HG02642 (cell line): ENCODE measurements at regions not wholly inside any gene's neighbourhood (a gene's known extent, or its start where the extent isn't known, plus 50 kb on each side); places are given as distances from the start of the nearest gene placed in this dataset.

Experiments
- ATAC-seq: cut with Tn5 transposase; IDR thresholded peaks from one replicate; pipeline ENCODE4 v1.9.1; 2021; ENCODE audit warnings: mild to moderate bottlenecking; ENCODE audit not compliant: unreplicated experiment, poor library complexity

DNA sequence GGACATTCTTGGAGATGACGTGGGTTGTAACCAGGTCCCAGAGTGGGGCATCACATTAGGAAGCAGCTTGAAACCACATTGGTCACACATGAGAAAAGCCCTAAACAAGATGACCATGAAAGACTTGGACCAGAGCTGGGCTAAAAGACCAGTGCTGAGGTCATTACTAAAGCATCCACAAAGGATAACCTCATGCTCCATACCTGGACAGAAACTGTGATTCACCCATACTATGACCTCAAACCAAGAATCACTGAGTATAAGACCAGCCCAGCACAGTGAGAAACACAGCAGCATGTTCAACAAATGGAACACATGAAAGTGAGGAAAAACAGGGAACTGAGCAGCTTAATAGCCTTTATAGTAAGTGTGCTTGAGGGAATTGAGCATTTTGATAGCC is 635.5 kb upstream of the NETO1 start:
- ATAC-seq = no peak

DNA sequence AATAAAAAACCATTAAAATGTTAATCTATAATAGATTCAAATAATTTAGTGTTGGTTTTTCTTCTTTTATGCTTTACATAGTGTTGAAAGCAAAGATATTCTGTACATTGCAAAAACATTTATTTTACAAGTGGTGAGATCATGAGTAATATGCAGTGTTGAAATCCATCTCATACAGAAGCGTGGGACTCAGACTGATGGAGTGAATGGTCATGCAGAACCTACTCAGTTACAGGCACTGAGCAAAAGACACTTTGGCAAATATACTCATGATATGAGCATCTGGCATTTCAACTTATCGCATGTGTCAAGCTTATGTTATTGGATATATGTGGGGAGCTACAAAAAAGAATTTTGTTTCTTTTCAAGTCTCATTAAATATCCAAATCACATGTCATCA is 620.2 kb upstream of the NETO1 start:
- no peak for ATAC-seq

DNA sequence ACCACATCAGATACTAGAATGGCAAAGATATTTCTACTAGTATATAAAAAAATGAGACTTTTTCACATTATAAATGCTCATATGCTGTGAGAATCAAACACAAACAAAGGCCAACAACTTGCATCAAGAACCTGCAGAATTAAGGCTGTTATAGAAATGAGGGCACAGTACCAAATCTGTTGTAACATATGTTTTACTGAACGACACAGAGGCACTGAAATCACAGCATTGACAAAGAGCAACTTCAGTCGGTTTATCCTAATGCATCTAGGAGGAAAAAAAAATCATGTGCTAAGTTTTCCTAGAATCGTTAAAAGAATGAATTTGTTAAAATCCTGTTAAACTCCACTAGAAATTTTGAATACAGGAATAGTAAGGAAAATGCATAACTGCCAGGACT is 617.4 kb upstream of the NETO1 start:
- ATAC-seq = no peak

DNA sequence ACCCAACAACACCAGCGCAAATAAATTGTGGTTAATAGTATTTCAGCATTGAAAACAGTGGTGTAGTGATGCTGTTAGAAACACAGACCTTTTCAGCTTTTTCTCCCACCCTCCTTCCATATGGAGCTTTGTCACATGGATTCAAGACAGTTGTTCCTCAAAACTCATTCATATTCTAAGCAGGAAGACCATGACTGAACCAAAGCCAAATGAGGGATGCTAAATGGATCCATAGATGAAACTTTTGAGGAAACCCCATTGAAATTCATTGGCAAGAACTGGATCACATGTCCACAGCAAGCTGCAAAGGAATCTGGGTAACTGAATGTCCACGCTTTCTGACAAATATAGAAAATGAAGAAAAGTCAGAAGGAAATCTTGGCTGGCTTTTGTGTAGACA is 615.1 kb upstream of the NETO1 start:
- ATAC-seq = no peak

DNA sequence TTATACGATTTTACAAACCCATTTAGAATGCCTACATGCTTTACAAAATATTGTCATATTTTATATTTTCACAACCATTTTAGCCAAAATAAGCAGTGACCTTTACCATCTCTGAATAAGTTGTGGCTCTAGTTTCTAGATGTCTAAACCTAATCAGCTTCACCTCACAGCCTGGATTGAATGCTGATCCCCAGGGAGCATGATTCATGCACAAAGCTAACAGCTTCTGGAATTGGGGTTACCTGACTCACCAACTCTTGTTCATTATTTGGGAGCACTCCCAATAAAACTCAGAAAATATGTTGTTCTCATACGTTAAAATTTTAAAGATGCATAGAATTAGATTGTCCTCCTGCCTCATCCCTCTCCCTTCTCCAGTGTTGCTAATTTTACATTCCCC is 611.7 kb upstream of the NETO1 start:
- ATAC-seq = no peak

DNA sequence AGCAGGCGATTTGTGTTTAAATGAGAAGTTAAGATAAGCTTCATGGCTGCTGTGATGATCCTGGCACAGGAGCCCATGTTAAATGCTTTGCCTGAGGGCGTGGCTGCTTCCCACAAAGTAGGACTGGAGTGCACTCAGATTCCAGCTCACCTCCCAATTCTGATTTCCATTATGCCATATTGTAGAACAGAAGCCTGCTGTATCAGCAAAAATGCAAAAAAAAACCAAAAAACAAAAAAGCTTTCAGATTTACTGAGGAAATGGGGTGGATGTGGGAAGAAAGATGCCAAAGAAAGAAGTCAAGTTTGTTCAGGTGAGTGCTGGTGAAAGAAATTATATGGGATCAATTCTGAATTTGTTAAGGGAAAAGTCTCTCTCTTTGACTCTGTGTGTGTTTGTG is 610.4 kb upstream of the NETO1 start:
- no peak for ATAC-seq

DNA sequence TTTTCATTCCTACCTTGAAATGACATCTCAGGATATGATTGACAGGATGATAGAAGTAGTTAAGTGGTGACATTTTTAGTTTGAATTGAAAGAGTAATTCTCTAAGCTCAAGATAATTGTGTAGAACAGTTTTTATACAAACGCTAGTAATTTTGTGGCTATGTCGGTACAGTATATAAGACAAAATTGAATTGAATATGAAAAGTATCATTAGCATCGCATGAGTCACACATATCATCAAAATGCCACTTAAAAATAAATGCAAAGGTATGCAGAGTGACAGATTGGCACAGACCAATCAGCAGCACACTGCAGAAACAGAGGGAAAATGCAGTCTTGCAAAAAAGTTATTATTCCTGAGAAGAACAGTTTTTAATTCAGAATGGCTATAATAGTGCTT is 608.2 kb upstream of the NETO1 start:
- ATAC-seq = no peak

DNA sequence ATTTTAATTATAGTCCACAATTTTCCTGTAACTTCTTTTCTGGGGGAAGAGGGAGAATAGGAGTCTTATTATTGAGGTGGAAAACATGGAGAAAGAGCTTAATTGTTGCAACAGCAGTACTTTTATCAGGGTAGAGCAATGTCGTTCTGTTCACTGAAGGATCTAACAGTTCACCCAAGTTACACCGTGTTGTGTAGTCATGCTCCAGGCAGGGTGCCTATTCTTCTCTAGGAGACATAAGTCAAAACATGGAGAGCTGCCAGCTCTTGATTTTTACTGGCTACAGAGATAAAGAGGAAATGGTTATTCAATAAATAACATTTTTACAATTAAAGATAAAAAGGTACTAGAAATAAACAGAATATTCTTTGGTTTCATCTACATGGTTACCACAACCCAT is 594.3 kb upstream of the NETO1 start:
- no peak for ATAC-seq

DNA sequence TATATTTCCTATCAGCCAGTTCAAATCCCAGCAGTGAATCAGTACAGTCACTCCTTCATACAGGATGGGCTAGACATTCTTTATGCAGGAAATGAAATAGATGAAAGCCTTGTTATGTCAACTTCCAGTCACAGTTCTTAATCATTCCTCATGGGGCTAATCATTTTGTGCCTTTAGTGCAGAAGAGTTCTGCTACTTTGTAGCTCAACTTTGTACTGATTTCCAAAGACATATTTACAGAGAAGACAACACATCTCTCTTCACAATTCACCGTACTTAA is 593.9 kb upstream of the NETO1 start:
- ATAC-seq = no peak

DNA sequence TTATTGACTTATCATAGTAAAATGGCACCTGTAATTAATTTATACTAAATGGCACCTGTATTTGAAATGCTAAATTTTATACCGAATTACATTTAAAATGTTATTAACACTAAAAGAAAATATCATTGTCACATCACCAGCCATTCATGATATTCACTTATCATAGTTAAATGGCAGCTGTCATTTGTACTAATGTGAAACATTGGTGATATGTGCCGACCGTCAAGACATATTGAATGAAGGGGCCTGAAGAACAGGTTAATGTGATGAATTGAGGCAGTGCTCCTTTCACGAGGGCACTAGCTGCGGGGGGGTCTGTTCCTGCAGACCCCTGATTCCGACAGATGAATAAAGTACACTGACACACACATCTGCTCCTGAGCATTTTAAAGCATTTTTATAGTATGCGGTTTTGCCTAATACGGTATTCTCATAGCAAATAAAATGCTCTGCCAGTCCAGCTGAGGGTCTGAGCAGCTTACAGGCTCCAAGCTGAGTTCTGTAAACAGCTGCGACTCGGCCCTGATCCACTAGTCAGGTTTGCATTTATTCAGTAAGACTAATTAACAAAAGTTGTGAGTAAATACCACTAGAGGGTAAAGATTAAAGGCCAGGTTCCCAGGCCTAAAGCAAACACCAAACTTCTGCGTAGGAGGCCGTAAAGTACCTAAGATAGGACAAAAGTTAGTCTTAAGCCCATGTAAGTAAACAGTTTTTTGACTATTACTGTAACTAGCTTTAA is 593.4 kb upstream of the NETO1 start:
- ATAC-seq = no peak

DNA sequence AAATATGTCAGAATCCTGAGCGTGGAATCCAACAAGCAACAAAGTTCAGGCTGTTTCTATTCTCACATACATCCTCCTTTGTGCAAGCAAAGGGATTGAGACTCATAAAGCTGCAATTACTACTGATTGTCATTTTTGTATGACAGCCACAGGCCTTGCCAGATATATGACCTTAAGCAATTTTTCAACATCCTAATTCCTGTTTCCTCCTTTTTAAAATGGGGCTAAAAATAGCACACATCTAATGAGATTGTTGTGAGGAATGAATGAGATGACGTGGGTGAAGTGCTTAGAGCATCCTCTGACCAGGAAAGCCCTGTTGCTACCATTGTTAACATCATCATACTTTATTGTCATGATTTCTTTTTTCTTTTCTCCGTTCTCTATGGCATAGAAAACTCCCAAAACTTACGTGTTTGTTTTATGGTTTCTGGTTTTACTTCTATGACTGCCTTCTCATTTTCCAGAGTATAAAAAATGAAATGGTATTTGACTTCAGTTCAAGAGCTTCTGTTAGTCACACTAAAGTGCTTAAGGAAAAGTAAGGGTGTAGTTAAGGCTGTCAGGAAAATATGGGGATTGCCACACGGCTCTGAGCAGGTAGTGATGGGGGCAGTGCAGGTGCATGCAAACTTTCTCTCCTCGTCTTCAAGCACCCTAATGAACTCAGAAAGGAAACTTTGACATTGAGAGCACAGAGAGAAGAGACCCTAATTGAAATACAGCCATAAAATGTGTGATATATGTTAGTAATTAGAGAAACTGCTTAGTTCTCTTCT is 590.6 kb upstream of the NETO1 start:
- ATAC-seq = no peak

DNA sequence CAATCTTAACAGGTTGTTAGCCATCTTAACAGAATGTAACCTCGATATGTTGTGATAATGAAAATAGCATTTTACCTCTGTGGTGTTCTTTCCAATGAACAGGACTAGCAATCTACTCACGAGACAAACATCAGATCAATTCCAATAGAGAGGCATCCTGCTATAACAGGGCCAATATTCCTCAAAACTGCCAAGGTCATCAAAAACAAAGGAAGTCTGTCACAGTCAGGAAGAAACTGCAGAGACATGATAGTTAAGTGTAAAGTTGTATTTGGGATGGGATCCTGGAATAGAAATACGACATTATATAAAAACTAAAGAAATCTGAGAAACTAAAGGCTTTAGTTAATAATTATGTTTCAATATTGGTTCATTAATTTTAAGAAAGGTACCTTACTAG is 588.9 kb upstream of the NETO1 start:
- ATAC-seq = no peak

DNA sequence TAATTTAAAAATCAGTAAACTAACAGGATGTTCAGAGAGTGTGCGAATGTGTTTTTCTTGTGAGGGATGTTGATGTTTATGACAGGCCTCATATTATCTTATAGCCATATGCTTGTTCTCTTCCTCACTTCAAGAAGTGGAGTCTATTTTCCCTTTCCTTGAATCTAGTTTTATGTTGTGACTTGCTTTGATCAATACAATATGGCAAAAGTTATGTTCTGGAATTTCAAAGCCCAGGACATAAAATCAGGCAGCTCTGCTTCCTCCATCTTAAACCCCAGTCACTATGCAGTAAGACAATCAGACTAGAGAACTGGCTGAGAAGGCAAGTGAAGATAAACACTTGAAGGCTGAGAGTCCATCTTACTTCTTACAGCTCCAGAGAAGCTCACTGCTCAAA is 585.1 kb upstream of the NETO1 start:
- ATAC-seq = no peak

DNA sequence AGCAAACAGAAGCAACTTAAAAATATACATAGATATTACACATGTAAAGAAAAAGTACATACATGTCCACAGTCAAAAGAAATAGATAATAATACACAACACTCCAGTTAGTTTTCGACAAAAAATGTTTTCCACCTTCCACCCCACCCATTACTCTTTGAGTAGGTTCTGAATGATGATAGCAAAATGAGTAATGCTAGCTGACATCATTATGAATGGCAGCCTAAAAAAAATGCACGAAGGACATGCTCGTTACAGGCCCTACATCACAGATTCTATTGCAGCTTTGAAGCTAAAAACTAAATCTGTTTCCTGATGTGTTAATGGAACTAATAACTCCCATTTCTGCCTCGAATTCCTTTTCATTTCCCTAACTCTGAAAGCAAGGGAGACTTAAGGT is 578.7 kb upstream of the NETO1 start:
- ATAC-seq = no peak

DNA sequence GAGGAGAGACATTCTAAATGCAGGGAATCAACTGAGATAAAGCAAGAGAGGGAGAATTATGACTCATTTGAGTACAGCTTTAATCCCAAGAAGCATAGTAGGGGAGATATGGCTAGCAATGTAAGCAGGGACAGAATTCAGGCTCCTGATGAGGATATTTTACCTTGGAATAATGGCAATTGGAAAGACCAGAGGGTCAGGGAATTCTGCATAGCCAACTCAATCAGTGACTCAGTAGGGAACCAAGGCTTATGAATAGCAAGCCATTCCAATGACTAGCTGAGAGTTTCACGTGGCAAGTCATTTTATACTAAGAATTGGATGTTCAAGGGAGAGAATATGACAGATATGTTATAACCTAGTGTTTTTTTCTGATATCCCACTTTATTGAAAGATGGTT is 563.8 kb upstream of the NETO1 start:
- no peak for ATAC-seq

DNA sequence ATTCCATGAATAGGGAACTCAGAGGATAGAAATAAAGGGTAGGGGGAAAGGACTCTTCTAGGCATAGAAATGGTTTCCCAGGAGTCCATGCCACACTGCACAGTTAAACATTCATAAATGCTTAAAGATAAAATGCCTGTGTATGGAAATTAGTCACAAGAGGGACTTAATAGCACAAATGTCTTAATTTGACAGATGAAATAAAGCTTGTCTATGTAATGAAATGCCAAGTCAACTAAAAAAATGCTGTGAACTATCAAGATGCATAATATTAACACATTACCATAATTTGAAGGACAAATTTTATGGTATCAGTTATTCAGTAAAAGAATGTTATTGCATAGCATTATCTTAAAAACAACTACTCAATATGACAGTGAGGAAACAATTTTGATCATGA is 553.2 kb upstream of the NETO1 start:
- no peak for ATAC-seq

DNA sequence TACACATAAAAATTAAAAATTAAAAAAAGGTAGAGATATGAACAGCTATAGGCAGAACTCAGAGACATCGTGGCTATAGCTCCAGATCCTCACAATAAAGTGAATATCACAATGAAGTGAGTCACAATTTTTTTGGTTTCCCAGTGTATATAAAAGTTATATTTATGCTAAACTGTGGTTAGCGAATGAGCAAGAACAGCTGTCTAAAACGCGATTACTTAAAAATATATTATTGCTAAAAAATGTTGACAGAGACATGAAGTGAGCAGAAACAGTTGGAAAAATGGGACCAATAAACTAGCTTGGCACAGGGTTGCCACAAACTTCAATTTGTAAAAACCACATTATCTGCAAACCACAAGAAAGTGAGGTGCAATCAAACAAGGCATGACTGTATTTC is 551.7 kb upstream of the NETO1 start:
- ATAC-seq = no peak

DNA sequence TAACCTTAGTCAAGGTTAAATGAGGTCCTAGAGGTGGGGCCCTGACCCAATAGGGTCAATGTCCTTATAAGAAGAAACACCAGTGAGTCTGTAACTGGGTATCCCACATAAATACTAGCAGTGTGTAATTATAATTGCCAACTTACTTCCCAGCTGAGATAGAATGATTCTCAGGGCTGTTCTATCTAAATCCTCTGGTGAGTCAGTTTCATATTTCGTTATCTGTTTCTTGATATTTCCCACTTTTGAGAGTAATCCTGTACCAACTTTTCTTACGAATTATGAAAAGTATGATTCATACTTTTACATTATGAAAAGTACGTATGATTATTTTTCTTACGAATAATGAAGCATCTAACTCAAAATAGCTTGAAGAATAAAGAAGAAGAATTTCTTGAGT is 546.8 kb upstream of the NETO1 start:
- no peak for ATAC-seq

DNA sequence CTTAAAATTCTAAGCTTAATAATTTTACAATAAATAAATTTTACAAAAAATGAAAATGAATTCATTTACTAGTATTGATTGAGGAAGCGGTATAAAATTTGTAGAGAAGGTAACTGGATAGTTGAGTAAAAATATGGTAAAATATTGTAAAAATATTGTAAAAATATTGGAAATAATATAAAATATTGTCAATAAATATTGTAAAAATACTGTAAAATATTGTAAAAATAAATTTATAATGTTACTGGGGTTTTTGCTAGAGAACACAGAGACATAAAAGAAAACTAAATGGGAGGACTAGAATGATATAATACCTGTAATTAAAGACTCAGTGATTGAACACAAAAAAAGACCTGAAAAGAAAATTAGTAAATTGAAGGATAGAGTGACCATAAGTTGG is 546.3 kb upstream of the NETO1 start:
- no peak for ATAC-seq

DNA sequence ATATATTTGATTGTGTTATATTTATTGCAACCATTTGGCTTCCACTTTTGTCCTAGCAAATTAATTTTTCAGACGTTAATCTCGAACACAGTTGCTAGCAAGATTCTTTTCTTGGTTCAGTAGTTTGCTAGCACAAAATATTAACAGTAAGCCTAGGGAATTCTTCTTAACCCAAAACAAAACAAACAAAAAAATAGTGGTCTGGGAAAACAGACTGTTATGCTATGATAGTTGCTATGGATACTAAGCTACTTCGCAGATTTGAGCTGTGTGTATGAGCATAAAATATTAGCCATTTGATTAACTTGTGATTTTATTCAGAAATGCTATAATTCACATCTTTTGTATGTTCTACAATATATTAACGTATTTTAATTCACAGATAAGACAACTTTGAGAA is 541.5 kb upstream of the NETO1 start:
- no peak for ATAC-seq

DNA sequence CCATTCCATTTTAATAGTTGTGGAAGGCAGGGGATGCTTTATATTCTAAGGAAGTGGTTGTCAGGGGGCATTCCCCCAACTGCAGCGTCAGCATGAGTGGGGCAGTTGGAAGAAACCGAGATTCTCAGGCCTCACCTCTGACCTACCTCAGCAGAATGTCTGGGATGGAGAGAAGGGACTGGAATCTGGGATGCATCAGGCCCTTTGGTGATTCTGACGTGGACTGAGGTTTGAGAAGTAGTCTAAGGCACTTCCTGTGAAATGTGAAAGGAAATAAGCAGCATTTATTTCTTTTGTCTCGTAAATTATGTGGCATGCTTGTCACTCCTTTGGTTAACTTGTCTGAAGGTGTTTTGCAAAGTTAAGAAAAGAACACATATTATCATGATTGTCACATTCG is 540.7 kb upstream of the NETO1 start:
- ATAC-seq = no peak

DNA sequence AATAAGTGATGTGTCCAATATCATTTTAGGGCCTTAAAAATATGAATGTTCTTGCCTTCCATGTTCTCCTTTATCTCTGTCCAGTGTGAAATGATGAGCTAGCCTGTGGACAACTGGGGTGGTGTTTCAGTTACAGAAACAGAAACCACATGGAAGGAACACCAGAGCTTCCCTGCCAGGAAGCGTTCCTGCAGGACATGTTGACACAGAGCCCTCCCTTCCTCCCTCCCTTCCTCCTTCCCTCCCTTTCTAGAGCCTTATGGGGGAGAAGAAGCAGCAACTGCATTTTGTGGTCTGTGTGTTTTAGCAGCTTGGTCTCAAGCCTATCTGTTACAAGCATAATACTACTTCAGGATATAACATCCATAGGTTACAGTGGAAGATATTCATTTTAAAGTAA is 539.7 kb upstream of the NETO1 start:
- ATAC-seq = no peak
